Fibroblast of the aortic adventitia (primary cell): ENCODE measurements at regions not wholly inside any gene's neighbourhood (a gene's known extent, or its start where the extent isn't known, plus 50 kb on each side); places are given as distances from the start of the nearest gene placed in this dataset.

Source experiments
- DNase-seq: peaks from one replicate; pipeline ENCODE4 v3.0.0-alpha.2; 2010; ENCODE audit warnings: low read depth
- H3K4me3 ChIP-seq: 2 replicates; pipeline ENCODE4 v1.5.1; 2011; ENCODE audit warnings: low read depth, mild to moderate bottlenecking, control low read depth, low read length, moderate library complexity
- TF ChIP-seq, protein P1 (sequence below): IDR thresholded peaks from 2 replicates; pipeline ENCODE4 v1.5.1; 2011; ENCODE audit warnings: mild to moderate bottlenecking, low read length, control low read depth, inconsistent platforms; ENCODE audit not compliant: insufficient read depth

DNA sequence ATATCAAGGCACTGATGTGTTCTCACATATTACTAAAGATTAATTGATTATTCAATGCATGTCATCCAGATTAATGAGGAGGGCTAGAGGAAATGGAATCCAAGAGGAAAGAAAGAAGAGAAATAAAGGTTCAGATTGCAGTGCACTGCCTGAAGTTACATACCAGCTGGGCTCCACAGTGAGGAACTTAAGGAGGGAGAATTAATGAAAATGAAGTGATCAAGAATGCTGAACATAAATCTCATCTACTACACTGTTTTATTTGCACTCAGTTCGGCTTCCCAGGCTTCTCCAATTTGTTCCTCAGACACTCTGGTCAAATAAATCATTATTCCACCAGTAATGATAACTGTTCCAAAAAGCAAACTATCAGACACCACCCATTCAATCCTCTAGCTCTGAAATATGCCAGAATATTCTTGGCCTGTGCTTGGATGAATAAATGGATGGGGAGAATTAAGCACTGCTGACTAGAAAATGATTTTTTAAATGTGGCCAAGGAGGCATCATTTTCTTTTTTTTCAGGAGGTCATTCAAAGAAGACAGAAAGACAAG is 88.6 kb upstream of the FBN2 start:
- TF ChIP-seq, protein P1, sequence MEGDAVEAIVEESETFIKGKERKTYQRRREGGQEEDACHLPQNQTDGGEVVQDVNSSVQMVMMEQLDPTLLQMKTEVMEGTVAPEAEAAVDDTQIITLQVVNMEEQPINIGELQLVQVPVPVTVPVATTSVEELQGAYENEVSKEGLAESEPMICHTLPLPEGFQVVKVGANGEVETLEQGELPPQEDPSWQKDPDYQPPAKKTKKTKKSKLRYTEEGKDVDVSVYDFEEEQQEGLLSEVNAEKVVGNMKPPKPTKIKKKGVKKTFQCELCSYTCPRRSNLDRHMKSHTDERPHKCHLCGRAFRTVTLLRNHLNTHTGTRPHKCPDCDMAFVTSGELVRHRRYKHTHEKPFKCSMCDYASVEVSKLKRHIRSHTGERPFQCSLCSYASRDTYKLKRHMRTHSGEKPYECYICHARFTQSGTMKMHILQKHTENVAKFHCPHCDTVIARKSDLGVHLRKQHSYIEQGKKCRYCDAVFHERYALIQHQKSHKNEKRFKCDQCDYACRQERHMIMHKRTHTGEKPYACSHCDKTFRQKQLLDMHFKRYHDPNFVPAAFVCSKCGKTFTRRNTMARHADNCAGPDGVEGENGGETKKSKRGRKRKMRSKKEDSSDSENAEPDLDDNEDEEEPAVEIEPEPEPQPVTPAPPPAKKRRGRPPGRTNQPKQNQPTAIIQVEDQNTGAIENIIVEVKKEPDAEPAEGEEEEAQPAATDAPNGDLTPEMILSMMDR, result no peak
- no peak overlapping the region for H3K4me3 ChIP-seq
- DNase-seq, result no peak

DNA sequence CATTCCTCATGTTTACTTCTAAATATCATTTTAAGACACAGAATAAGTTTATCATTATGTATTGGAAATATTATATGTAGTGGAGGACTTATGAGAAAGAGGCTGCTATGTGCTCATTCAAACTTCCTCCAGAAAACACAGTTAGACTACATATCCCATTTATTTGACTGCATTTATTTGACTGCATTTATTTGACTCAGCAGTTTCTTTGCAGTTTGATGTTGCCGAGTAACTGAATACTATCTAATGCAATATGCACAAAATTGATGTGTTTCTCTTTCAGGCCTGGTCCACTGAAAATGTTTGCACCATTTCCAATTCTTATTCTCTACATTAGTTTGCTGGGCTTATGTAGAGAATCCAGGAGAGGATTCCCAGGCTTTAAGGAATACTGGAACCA is 89.9 kb upstream of the FBN2 start:
- TF ChIP-seq, protein P1, result no peak
- H3K4me3 ChIP-seq, result no peak overlapping the region
- no peak for DNase-seq

DNA sequence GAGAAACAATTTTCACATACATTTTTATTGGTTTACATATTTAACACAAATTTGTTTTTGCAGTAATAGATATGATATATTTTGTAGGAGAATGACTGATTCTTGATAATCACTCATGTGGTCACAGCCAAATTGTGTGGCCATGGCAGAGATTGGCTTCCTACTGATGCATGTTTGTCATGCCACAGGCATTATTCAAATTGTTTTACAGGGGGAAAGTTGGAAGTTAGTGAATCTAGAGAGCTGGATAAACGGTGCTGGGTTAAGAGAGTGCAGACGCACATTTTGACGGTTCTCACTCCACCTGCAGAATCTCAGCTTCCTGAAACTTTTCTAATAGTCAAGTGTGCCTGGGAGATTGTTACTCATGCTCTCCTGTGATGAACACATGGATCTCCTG is 91.1 kb upstream of the FBN2 start:
- TF ChIP-seq, protein P1, result no peak
- DNase-seq, result no peak
- no peak overlapping the region for H3K4me3 ChIP-seq

DNA sequence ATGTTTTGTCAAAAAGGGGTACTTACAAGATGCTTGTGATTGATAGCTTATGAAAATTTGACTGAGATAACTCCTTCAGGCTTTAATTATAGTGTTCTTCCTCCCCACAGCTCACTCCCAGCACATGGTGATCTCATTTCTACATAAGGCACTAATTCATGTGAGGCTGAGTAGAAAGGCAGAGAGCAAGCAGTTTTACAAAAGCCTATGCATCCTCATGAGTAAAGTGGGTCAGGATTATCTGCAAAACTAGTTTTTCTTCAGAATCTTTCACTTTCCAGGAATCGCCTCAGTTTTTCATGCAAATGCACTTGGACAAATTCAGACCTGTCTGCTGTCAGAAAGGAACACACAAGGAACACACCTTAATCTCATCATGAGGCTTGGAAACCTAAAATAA is 92.1 kb upstream of the FBN2 start:
- TF ChIP-seq, protein P1, result no peak

DNA sequence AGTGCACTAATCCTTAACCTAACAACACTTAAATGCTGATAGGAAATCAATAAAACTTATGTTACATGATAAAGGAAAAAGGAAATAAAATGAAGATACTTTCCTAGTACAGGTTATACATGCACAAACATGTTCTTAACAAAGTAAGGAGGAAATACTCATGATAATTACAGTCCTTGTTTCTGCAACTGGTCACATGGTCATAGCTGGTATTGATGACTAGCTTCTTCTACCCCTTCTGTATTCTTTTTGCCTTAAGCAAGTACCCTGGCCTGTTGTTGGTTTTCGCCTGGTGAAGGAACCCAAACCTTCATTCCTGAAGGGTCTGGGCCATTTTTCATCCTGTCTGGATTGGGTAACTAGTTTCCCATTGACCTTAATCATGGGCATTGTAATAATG is 93.7 kb upstream of the FBN2 start:
- no peak for DNase-seq
- no peak overlapping the region for H3K4me3 ChIP-seq
- TF ChIP-seq, protein P1, result no peak

More for the DNA sequence above, 92.1 kb upstream of the FBN2 start:
- H3K4me3 ChIP-seq, result no peak overlapping the region
- no peak for DNase-seq

DNA sequence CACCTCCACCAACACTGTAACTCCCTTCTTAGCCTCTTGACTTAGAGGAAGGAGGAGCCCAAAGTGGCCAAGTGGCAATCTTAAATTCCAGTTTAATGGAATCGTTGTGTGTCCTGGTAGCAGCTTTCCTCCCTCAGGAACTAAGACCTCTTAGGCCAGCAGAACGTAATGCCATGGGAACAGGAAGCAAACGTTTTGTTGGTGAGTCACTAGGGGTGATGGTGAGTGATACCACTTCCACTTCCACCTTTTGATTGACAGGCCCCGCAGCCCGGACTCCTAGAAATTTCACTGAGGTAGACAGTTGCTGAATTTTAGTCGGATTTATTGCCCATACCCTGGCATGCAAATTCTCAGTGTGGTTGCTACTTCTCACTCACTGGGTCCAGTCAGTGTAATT is 94.2 kb upstream of the FBN2 start:
- DNase-seq, result no peak
- no peak overlapping the region for H3K4me3 ChIP-seq
- TF ChIP-seq, protein P1, result no peak

DNA sequence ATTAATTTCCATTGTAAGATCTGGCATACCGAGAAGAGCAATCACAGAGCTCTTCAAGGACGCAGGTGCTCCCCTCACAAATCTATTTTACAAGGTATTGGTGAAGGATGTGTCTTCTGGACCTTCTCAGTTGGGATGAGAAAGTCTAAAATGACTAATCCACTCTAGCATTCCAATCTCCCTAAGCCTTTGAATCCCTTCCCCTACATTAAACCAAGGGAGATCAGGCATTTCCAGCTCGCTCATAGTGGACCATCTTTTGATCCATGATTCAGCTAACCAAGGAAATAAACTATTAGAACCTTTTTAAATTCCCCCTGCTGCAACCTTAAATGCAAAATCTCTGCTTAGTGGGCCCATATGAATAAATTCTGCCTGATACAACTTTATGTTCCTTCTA is 95.9 kb upstream of the FBN2 start:
- TF ChIP-seq, protein P1, result no peak

More for the DNA sequence above, 95.9 kb upstream of the FBN2 start:
- DNase-seq, result no peak
- no peak overlapping the region for H3K4me3 ChIP-seq
